H1 (cell line): ENCODE measurements at regions not wholly inside any gene's neighbourhood (a gene's known extent, or its start where the extent isn't known, plus 50 kb on each side); places are given as distances from the start of the nearest gene placed in this dataset.

Source experiments
- CHD2 ChIP-seq: IDR thresholded peaks from 2 replicates; pipeline ENCODE4 v1.6.1; 2012; ENCODE audit warnings: low read length, improper control_type of control experiment
- EP300 ChIP-seq, 2 experiments: IDR thresholded peaks; 1 replicate in 1 of 2; 2 replicates in 1 of 2; pipeline ENCODE4 v1.6.1; 2011 to 2012; ENCODE audit warnings: low read depth in 2 of 2, low read length in 2 of 2, mild to moderate bottlenecking in 2 of 2, borderline replicate concordance in 1 of 2, inconsistent platforms in 1 of 2, moderate library complexity in 1 of 2
- GABPA ChIP-seq: IDR thresholded peaks from 2 replicates; pipeline ENCODE4 v1.6.1; 2011; ENCODE audit warnings: mild to moderate bottlenecking, low read length, moderate library complexity, borderline replicate concordance; ENCODE audit not compliant: insufficient read depth
- RBBP5 ChIP-seq: IDR thresholded peaks from 2 replicates; pipeline ENCODE4 v1.7.1; 2012; ENCODE audit warnings: low read depth, mild to moderate bottlenecking, inconsistent platforms, low read length, moderate library complexity, borderline replicate concordance
- SIX5 ChIP-seq: IDR thresholded peaks from 2 replicates; pipeline ENCODE4 v1.6.1; 2011; ENCODE audit warnings: mild to moderate bottlenecking, low read depth, low read length
- SP2 ChIP-seq: IDR thresholded peaks from 2 replicates; pipeline ENCODE4 v1.6.1; 2012; ENCODE audit warnings: mild to moderate bottlenecking, low read length, inconsistent platforms
- TAF7 ChIP-seq: optimal IDR thresholded peaks from 2 replicates; pipeline ENCODE3; 2011; ENCODE audit warnings: low read depth, mild to moderate bottlenecking, inconsistent platforms, low read length, moderate library complexity, borderline replicate concordance
- TF ChIP-seq, protein P1 (sequence below): IDR thresholded peaks from 2 replicates; pipeline ENCODE4 v1.6.1; 2012; ENCODE audit warnings: low read length, inconsistent platforms

DNA sequence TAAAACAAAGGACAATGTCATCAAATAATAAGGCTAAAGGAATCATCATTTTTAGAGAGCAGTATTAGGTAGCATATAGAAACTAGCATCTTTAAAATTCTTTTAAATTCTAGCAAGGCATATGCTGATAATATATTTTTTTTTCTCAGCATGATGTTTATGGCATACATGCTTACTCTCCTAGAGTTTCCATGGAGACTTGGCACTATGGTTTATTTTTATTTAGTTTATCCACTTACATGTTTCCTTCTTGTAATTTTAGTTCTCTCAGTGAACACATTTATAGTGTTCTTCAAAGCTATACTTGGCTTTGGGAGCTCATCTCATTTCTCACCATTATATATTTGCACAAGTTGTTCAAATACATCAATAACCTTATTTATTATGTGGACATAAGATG, 413.8 kb upstream of the LINC00305 start (continued):
- TF ChIP-seq, protein P1, sequence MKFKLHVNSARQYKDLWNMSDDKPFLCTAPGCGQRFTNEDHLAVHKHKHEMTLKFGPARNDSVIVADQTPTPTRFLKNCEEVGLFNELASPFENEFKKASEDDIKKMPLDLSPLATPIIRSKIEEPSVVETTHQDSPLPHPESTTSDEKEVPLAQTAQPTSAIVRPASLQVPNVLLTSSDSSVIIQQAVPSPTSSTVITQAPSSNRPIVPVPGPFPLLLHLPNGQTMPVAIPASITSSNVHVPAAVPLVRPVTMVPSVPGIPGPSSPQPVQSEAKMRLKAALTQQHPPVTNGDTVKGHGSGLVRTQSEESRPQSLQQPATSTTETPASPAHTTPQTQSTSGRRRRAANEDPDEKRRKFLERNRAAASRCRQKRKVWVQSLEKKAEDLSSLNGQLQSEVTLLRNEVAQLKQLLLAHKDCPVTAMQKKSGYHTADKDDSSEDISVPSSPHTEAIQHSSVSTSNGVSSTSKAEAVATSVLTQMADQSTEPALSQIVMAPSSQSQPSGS, result no peak
- TF ChIP-seq SP2 (no peak), RBBP5 (no peak), GABPA (no peak), CHD2 (no peak), EP300 (IDR thresholded peaks at IDR 0.05; ENCODE audit: borderline replicate concordance in 1 of 2, low read depth in 2 of 2, low read length in 2 of 2) (no peak), SIX5 (no peak), TAF7 (no peak)
